NCI-H524 treated with DMSO at 0.1 percent for 48 hours (cell line): ENCODE measurements at regions not wholly inside any gene's neighbourhood (a gene's known extent, or its start where the extent isn't known, plus 50 kb on each side); places are given as distances from the start of the nearest gene placed in this dataset.

Source experiments
- DNase-seq: peaks from one replicate; lab custom pipeline; 2025; lab: John Stamatoyannopoulos, UW

DNA sequence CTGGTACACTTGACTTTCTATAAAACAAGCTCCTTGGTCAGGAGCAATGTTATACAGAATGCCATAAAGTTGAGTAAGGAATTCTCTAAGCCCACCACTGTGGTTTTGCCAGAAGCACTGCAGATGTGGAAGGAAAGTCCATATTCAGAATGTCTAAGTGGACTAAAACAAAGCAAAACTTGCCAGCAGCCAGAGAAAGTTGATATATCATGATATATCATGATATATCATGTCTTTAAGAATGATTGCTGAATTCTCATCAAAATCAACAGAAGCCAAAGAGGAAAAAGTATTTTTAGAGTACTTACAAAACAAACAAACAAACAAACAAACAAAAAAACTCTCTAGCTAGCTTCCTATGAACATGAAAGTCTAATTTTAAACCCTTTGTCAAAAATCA is 424.8 kb upstream of the OR4E1 start:
- DNase-seq, result no peak

DNA sequence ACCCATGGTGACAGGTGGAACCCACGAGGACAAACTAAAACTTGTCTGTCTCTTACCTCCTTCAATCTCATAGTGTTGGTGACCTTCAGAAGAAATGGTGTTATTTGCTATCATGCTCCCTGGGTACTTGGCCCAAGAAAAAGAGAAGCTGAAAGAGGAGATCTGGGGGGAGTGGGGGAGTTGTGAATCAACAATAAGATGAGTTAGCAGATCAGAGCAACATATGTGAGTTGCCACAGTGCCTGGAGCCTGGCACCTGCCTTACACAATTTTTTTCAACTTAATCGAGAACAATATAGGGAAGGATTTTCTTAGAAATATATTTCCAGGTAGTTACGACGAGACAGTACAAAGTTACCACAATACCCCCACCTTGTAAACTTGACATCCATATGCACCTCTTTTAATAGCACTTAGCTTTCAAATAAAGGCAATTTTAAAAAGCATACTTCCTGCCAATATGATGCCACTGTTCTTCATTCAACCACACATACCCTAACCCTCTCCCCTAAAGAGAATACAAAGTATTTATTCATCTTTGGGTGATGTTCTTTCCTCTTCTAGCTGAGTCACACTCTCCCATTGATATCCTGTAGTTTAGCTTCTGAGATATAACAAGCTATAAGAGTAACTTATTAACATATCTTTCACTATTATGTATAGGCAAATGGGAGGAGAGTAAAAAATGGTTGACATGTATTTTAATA is 424.1 kb upstream of the OR4E1 start:
- no peak for DNase-seq

- no peak for DNase-seq
Measured at GRCh38 chr14:22097072-22097471, 423.5 kb upstream of the OR4E1 start.

DNA sequence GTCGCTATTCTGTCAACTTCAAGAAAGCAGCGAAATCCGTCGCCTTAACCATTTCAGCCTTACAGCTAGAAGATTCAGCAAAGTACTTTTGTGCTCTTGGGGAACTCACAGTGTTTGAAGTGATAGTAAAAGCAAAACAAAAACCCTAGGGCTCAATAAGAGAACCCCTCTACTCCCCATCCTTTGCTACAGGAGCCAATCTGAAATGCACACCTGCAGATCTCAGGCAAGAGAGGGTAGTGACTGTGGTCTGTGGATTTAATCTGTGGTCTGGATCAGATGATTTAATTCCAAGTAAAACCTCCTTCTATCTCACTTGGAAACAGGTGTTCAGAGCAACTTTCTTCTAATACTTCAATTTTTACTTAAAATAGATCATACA is 422.9 kb upstream of the OR4E1 start:
- no peak for DNase-seq

DNA sequence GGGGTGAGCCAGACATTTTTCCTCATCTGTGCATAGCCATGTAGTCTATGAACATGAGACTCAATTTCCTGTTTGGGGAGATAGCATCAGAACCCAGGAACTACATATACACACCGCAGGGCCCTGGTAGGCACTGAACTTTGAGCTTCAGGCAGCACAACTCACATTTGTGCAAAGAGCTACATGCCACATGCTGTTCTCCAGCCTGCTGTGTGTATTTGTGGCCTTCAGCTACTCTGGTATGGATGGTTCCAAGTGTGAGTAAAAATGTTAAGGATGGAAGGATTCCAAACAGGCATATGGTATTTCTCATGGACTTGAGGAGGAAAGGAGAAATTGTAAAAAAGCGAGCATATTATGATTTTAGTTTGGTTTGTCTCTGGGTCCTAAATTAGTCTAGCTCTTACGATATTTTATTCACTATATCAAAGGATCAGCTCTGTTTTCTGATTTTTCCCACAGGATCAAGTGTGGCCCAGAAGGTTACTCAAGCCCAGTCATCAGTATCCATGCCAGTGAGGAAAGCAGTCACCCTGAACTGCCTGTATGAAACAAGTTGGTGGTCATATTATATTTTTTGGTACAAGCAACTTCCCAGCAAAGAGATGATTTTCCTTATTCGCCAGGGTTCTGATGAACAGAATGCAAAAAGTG is 422.4 kb upstream of the OR4E1 start:
- no peak for DNase-seq

- DNase-seq, result no peak
Measured at GRCh38 chr14:22089940-22090339, 416.3 kb upstream of the OR4E1 start.

- no peak for DNase-seq
Measured at GRCh38 chr14:22088614-22089342, 415.2 kb upstream of the OR4E1 start.

- DNase-seq, result no peak
Measured at GRCh38 chr14:22086131-22086530, 412.5 kb upstream of the OR4E1 start.

DNA sequence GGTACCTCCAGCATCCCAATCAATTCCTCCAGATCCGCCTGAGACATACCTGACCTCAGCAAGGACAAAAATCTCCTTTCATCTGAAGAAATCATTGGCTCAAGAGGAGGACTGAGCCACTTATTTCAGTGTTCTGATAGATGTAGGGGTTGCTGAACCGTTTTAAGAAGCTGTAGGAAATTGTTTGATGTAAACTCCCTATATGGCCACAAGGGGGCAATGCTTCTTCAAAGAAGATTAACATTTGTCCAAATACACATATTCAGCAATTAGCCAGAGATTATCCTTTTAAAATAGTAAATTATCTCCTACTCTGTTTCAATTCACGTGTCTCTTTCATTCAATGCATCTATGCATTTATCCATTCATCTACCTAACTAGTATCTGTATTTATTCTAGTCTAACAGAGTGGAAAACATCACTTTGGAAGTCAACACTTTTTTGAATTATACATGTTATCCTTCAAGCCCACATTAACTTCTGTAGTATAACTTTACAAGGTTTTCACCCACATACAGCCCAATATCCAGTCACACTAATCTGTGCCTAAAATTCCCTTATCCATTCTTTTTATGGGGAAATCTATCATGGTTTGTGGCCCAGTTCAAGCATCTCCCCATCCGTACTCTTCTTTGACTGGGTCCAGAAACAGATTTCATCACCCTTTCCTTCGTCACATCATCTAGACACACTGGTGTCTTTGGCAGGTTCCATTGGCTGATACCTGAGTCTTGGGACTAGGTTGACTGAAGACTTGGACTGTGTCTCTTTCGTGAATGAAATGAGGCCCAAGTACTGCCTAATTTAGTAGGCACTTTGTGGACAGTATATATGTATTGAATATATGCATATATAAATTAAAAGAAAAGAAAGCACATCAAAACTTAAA is 411.0 kb upstream of the OR4E1 start:
- DNase-seq, result no peak

DNA sequence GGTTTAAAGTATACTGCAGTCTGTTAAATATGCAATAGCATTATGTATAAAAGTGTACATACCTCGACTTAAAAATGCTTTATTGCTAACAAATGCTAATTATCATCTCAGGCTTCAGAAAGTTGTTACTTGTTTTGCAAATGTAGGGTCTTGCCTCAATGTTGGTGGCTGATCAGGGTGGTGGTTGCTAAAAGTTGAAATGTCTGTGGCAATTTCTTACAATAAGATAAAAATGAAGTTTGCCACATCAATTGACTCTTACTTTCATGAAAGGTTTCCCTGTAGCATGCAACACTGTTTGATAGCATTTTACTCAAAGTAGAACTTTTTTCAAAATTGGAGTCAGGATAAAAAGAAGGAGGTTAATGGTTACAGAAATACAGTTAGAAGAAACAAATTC is 407.7 kb upstream of the OR4E1 start:
- no peak for DNase-seq

DNA sequence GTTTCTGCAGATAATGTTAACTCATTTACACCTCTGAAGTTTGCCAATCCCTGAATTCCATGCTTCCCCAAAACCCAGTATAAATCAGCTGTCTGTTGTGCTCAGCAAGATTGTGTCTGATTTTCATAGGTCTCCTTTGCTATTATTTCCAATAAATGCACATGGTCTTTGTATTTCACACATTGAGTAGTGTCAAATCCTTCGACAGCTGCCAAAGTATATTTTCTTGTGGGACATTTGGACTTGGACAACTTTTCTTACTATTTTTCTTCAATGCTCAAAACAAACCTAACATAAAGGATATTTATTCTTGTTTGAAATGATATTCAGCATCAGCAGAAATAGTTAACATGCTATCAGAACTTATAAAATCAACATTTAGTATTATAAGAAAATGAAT is 406.1 kb upstream of the OR4E1 start:
- DNase-seq, result no peak

DNA sequence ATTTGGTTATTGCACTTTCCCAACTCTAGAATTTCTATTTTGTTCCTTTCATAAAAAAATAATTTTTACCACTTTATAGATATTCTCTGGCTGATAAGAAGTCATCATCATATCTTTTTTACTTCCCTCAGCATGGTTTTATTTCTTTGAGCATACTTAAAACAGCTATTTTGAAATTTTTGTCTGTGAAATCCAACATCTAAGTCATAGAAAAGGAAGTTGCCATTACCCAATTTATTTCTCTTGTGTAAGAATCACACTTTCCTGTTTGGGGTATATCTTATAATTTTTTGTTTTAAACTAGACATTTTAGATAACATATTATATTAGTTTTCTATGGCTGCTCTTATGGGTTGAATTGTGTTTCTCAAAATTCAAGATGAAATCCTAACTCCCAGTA is 400.2 kb upstream of the OR4E1 start:
- no peak for DNase-seq

DNA sequence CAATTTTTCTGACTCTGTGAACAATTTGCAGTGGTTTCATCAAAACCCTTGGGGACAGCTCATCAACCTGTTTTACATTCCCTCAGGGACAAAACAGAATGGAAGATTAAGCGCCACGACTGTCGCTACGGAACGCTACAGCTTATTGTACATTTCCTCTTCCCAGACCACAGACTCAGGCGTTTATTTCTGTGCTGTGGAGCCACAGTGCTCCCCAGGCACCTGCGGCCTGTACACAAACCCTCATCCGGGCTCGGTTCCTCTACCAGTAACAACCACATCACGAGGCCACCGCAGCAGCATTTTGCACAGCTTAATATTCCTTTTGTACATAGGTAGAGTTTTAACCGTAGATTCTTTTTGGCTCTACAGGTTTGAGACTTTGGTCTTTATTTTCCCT is 397.4 kb upstream of the OR4E1 start:
- DNase-seq, result no peak

DNA sequence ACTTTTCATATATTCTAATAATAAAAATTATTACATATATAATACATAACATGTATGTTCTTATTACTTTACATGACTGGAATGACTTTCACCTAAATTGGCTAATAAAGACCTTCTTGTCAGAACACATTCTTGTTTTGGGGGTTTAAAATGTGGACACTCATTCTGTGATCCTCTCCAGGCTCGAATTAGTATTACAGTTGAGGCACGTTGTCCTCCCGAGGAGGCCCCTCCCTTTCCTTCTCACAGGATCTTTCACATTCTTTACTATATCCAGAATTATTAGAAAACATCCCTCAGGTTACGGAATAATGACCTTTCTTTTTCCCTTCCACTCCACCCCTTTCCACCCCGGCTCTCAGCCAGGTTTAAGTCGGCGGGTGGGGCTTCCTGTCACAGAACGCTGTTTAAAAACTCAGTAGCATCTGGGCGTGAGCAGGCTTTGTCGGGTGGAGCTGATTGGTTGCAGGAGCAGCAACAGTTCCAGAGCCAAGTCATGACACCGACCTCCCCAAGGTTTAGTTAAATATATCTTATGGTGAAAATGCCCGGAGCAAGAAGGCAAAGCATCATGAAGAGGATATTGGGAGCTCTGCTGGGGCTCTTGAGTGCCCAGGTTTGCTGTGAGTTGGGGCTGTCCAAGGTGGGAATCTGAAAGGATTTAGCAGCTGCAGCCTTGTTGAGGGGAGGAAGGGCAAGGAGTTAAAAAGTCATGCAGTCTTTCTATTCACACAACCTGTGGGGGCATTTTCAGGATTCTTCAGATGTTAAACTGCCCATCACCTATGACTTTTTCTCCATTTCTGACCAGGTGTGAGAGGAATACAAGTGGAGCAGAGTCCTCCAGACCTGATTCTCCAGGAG is 396.7 kb upstream of the OR4E1 start:
- no peak for DNase-seq

DNA sequence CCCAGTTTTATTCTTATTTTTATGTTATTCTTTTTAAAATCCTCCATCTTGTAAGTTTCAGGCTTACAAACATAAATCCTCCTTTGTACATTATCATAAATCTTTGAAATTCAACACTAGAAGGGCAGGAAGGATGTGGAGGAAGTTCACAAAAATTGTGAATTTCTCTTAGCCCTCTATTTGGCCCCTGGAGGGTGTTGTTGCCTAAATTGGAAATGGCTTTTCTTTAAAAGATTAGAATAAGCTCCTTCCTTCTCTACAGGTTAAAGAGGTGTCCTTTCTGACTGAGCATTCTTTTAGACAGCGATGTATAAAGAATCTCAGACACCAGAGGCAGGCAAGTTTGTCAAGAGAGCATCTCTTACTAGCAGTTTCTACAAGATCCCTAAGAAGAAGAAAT is 391.7 kb upstream of the OR4E1 start:
- no peak for DNase-seq

DNA sequence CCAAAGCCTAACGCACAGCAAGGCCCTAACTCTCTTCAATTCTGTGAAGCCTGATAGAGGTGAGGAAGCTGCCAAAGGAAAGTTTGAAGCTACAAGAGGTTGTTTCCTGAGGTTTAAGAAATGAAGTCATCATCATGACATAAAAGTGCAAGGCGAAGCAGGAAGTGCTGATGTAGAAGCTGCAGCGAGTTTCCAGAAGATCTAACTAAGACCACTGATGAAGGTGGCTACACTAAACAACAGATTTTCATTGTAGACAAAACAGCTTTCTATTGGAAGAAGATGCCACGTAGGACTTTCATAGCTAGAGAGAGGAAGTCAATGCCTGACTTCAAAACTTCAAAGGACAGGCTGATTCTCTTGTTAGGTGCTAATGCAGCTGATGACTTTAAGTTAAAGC is 385.6 kb upstream of the OR4E1 start:
- no peak for DNase-seq

DNA sequence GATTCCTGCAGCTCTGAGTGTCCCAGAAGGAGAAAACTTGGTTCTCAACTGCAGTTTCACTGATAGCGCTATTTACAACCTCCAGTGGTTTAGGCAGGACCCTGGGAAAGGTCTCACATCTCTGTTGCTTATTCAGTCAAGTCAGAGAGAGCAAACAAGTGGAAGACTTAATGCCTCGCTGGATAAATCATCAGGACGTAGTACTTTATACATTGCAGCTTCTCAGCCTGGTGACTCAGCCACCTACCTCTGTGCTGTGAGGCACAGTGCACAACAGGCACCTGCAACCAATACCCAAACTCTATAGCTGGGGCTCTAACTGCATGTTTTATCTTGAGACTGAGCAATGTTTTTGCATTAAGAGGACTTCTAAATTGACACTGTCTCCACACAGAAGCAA is 379.2 kb upstream of the OR4E1 start:
- no peak for DNase-seq

DNA sequence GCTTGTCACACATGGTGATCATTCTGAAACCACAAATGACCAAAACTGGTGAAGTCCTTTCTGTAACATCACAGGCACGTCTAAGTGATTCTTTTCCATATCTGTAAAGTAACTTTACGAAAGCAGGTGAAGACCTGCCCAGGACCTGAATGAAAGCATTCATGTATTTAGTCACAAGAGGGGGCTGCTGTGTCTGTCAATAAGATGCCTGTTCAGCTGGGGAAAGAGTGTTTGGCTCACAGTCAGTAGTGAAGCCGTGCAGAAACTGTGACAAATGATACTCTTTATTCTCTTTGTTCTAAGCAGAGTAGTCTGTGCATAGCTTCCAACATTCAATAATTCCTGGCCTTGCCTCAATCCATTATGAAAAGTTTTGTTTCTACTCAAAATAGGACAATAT is 373.5 kb upstream of the OR4E1 start:
- no peak for DNase-seq

- no peak for DNase-seq
Measured at GRCh38 chr14:22046063-22046462, 372.4 kb upstream of the OR4E1 start.

GRCh38 chr14:22044193-22044592 is 370.6 kb upstream of the OR4E1 start:
- DNase-seq, result no peak

GRCh38 chr14:22040781-22041125 is 367.1 kb upstream of the OR4E1 start:
- no peak for DNase-seq
